HCT116 (cell line): ENCODE measurements at regions not wholly inside any gene's neighbourhood (a gene's known extent, or its start where the extent isn't known, plus 50 kb on each side); places are given as distances from the start of the nearest gene placed in this dataset.

Experiments
- CTCF ChIP-seq, 3 experiments: fragments of 200-600 bp in 1 of 3; sonication (generic) in 1 of 3; IDR thresholded peaks in 2 of 3; conservative IDR thresholded peaks in 1 of 3; 2 replicates each; pipeline ENCODE4 v1.5.1; 2012 to 2017; ENCODE audit warnings: low read depth in 2 of 3, low read length in 2 of 3, antibody characterized with exemption in 1 of 3, borderline replicate concordance in 1 of 3, control low read depth in 1 of 3, mild to moderate bottlenecking in 1 of 3, mixed read lengths in 1 of 3, mixed run types in 1 of 3, moderate library complexity in 1 of 3; ENCODE audit not compliant: insufficient read depth in 1 of 3
- TF ChIP-seq, protein P1 (sequence below): IDR thresholded peaks from 2 replicates; pipeline ENCODE4 v1.6.1; 2011; ENCODE audit warnings: mild to moderate bottlenecking, low read length, moderate library complexity; ENCODE audit not compliant: insufficient replicate concordance; ENCODE audit errors: extremely low read depth

GRCh38 chr16:85458968-85459367 is 154.2 kb upstream of the GSE1 start:
- TF ChIP-seq CTCF (IDR thresholded peaks at IDR 0.05 in 2 of 3, conservative IDR thresholded peaks at IDR 0.05 in 1 of 3; ENCODE audit: borderline replicate concordance in 1 of 3, insufficient read depth in 1 of 3, low read depth in 2 of 3, low read length in 2 of 3) = no peak
- TF ChIP-seq, protein P1, sequence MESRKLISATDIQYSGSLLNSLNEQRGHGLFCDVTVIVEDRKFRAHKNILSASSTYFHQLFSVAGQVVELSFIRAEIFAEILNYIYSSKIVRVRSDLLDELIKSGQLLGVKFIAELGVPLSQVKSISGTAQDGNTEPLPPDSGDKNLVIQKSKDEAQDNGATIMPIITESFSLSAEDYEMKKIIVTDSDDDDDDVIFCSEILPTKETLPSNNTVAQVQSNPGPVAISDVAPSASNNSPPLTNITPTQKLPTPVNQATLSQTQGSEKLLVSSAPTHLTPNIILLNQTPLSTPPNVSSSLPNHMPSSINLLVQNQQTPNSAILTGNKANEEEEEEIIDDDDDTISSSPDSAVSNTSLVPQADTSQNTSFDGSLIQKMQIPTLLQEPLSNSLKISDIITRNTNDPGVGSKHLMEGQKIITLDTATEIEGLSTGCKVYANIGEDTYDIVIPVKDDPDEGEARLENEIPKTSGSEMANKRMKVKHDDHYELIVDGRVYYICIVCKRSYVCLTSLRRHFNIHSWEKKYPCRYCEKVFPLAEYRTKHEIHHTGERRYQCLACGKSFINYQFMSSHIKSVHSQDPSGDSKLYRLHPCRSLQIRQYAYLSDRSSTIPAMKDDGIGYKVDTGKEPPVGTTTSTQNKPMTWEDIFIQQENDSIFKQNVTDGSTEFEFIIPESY = no peak
